ENCODE measurements at regions not wholly inside any gene's neighbourhood (a gene's known extent, or its start where the extent isn't known, plus 50 kb on each side); places are given as distances from the start of the nearest gene placed in this dataset.

DNA sequence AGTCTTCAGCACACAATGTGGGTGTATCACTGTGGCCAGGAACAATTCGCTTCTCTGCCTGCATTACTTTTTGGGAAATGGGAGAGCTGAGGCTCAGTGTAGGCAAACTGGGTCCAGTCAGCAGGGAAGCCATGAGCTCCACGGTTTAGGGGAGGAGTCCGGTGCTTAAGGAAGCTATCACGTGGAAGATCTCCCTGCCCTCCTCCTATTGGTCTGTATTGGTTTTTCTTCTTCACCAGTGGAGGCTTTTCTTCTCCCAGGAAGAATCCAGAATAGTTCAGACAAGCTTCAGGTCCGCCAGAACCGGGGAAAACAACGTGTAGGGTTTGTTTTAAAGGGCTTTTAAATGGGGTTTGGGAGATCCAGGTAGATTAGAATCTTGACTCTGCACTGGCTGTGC lies 156.2 kb upstream of the CAMK1G start (continued):
- TF ChIP-seq POLR2AphosphoS5 (IDR thresholded peaks at IDR 0.05; ENCODE audit: low read depth) (no peak), EZH2phosphoT487 (IDR thresholded peaks at IDR 0.05; ENCODE audit: unreplicated experiment) (no peak)
- TF ChIP-seq, protein P1, sequence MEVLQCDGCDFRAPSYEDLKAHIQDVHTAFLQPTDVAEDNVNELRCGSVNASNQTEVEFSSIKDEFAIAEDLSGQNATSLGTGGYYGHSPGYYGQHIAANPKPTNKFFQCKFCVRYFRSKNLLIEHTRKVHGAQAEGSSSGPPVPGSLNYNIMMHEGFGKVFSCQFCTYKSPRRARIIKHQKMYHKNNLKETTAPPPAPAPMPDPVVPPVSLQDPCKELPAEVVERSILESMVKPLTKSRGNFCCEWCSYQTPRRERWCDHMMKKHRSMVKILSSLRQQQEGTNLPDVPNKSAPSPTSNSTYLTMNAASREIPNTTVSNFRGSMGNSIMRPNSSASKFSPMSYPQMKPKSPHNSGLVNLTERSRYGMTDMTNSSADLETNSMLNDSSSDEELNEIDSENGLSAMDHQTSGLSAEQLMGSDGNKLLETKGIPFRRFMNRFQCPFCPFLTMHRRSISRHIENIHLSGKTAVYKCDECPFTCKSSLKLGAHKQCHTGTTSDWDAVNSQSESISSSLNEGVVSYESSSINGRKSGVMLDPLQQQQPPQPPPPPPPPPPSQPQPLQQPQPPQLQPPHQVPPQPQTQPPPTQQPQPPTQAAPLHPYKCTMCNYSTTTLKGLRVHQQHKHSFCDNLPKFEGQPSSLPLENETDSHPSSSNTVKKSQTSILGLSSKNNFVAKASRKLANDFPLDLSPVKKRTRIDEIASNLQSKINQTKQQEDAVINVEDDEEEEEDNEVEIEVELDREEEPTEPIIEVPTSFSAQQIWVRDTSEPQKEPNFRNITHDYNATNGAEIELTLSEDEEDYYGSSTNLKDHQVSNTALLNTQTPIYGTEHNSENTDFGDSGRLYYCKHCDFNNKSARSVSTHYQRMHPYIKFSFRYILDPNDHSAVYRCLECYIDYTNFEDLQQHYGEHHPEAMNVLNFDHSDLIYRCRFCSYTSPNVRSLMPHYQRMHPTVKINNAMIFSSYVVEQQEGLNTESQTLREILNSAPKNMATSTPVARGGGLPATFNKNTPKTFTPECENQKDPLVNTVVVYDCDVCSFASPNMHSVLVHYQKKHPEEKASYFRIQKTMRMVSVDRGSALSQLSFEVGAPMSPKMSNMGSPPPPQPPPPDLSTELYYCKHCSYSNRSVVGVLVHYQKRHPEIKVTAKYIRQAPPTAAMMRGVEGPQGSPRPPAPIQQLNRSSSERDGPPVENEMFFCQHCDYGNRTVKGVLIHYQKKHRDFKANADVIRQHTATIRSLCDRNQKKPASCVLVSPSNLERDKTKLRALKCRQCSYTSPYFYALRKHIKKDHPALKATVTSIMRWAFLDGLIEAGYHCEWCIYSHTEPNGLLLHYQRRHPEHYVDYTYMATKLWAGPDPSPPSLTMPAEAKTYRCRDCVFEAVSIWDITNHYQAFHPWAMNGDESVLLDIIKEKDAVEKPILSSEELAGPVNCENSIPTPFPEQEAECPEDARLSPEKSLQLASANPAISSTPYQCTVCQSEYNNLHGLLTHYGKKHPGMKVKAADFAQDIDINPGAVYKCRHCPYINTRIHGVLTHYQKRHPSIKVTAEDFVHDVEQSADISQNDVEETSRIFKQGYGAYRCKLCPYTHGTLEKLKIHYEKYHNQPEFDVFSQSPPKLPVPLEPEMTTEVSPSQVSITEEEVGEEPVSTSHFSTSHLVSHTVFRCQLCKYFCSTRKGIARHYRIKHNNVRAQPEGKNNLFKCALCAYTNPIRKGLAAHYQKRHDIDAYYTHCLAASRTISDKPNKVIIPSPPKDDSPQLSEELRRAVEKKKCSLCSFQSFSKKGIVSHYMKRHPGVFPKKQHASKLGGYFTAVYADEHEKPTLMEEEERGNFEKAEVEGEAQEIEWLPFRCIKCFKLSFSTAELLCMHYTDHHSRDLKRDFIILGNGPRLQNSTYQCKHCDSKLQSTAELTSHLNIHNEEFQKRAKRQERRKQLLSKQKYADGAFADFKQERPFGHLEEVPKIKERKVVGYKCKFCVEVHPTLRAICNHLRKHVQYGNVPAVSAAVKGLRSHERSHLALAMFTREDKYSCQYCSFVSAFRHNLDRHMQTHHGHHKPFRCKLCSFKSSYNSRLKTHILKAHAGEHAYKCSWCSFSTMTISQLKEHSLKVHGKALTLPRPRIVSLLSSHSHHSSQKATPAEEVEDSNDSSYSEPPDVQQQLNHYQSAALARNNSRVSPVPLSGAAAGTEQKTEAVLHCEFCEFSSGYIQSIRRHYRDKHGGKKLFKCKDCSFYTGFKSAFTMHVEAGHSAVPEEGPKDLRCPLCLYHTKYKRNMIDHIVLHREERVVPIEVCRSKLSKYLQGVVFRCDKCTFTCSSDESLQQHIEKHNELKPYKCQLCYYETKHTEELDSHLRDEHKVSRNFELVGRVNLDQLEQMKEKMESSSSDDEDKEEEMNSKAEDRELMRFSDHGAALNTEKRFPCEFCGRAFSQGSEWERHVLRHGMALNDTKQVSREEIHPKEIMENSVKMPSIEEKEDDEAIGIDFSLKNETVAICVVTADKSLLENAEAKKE (CRISPR knock-in tag; IDR thresholded peaks at IDR 0.05) = no peak

DNA sequence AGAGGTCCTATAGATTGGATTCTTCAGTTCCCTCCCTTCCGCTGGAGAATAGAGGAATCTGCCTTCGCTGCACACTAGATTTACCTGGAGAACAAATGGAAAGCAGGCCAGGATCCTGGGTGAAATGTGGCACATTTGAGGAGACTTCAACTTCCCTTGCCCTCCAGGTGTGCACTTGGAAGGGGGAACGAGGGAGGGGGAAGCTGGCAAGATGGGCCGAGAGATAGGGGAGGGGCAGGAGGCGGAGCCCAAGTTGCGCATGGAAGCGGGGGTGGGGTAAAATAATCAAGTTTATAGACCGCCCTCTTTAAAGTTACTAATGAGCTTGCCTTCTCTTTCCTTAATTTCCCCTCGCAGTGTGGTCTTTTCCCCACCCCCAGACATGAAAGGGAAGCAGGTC lies 155.7 kb upstream of the CAMK1G start:
- Histone ChIP-seq H3K9me2 (ENCODE audit: insufficient read depth) (peaks cover 15% of the 10 kb centered on the region; the same call in 1 of the 2 replicates), H3K4me3 (peak overlapping the region; percentile 6; the same call in 1 of the 2 replicates), H3K79me2 (replicated peaks; ENCODE audit: insufficient read depth) (peaks cover 16% of the 10 kb centered on the region), H3K36me3 (ENCODE audit: insufficient read depth) (no peaks in the 10 kb centered on the region), H4K20me1 (replicated peaks; ENCODE audit: insufficient read depth) (no peaks in the 10 kb centered on the region), H3K27me3 (ENCODE audit: insufficient read depth) (no peaks in the 10 kb centered on the region), H3F3A (replicated peaks; ENCODE audit: low read depth) (peaks cover 6% of the 10 kb centered on the region; the same call in 1 of the 2 replicates), H3K4me1 (ENCODE audit: insufficient read depth) (peaks cover 50% of the 10 kb centered on the region), H3K27ac (ENCODE audit: low read depth) (peak overlapping the region; percentile 82), H3K4me2 (peak overlapping the region; percentile 40), H2AFZ (peak overlapping the region; percentile 74; the same call in 1 of the 2 replicates)
- DNase-seq (ENCODE audit: low spot score) = peak; percentile 69
- Mint-ChIP-seq H3K27me3 (ENCODE audit: insufficient read depth, low read depth, poor library complexity) (peaks cover 26% of the 10 kb centered on the region), H3K4me3 (no peak overlapping the region), H3K36me3 (ENCODE audit: low read depth) (peaks cover 26% of the 10 kb centered on the region), H3K4me1 (peaks cover 70% of the 10 kb centered on the region), H3K9me3 (no peaks in the 10 kb centered on the region; the same call in 2 of the 3 replicates), H3K27ac (peak overlapping the region; percentile 93)
- TF ChIP-seq EZH2 (IDR thresholded peaks at IDR 0.05; ENCODE audit: low read depth, unreplicated experiment) = no peak
- ATAC-seq = peak; percentile 53

All from GM23338 (cell line).